GM19043 (cell line): ENCODE measurements at regions not wholly inside any gene's neighbourhood (a gene's known extent, or its start where the extent isn't known, plus 50 kb on each side); places are given as distances from the start of the nearest gene placed in this dataset.
"Not testable (repeated sequence)": the region's sequence is repeated elsewhere in the genome, so short reads cannot be mapped to it uniquely, and the experiment has no call there.

ENCODE experiments used
- ATAC-seq: cut with Tn5 transposase; IDR thresholded peaks from one replicate; pipeline ENCODE4 v1.9.1; 2021; ENCODE audit warnings: low read depth; ENCODE audit not compliant: unreplicated experiment

GRCh38 chr5:87665166-87665565 is 252.4 kb upstream of the CCNH start:
- ATAC-seq: no peak

DNA sequence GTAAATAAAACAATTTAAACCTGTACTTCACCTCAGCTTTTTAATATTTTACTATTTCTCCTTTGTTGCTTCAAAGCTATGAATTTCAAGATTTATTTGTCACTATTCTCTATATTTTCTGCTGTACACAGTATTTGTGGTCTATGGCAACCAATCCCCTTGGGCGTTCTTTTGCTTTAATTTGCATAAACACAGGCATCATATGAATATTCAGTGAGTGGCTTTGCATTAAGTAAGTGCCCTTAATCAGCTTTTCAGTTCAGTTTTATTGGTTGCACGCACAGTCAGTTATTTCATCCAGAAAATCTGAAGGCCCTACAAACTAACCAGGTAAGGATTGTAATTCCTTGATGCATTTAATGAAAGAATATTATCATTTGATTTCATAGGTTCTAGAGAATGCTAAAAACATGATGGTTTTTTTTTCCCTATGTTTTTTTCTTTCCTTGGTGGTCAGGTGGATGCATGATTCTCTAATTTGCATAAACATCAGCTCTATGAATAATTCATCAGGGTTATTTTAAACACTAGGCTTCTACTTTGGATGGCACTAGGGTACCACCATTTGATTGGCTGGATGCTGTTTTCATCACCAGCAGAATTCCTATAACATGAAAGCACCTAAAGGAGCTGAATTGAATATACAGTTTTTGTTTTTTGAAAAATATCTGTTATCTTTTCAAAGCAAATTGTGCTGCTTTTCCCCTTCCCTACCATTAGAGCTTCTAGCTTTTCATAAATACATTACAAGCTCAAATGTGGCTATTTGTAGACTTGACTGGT is 249.2 kb upstream of the CCNH start:
- no peak for ATAC-seq

DNA sequence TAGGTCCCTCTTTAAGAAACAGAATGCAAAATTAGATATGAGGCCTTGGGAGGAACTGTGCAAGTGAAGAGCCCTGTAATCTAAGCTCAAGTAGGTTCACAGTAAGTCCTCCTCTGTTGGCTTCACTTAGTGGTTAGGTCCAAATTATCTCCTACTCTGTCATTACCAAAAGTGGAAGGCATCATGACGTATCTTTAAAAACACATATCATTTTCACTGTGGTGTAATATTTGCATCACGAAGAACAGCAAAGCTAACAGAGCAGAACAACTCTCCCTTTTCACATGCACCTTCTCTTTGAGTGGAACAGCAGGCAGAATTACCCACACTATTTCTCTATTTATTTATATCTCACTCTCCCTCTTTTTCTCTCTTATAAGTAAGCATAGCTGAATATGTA is 240.5 kb upstream of the CCNH start:
- ATAC-seq: no peak

- ATAC-seq: no peak
These were observed 237.6 kb upstream of the CCNH start for GRCh38 chr5:87650284-87650683.

- ATAC-seq: no peak
These were observed 236.7 kb upstream of the CCNH start for GRCh38 chr5:87649455-87649854.

GRCh38 chr5:87645224-87645623 is 232.5 kb upstream of the CCNH start:
- ATAC-seq: no peak

DNA sequence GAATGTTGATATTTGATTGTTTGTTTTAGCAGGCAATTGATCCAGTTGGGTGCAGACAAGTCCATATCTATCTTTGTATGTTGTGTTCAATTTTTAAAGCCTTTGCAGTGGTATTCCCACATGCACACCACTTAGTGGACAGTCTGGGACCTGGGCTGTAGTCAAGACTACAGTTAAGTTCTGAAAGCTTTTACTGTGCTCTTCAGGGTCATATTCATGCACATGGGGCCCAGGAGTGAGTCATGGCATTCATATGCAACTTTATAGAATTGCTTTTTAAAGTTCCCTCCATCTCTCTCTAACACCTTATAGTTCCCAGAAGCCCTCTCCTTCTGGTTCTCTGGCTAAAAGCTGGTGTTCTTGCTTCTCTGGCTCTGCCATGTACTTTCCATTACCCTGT is 228.2 kb upstream of the CCNH start:
- no peak for ATAC-seq

- ATAC-seq: no peak
These were observed 214.6 kb upstream of the CCNH start for GRCh38 chr5:87627363-87627762.

GRCh38 chr5:87608385-87608784 is 195.7 kb upstream of the CCNH start:
- no peak for ATAC-seq

GRCh38 chr5:87605663-87606062 is 192.9 kb upstream of the CCNH start:
- ATAC-seq: no peak

DNA sequence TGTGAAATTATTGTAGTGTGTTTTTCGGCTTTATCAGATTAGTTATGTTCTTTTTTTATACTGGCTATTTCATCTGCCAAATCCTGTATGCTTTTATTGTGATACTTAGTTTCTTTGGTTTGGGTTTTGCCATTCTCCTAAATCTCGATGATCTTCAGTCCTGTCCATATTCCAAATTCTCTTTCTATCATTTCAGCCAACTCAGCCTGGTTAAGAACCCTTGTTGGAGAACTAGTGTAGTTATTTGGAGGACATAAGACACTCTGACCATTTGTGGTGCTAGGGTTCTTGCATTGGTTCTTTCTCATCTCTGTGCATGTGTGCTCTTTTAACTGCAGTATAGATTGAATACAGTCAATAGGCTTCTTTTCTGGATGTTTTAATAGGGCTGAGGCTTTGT is 187.0 kb upstream of the CCNH start:
- ATAC-seq: no peak

GRCh38 chr5:87598460-87598859 is 185.7 kb upstream of the CCNH start:
- ATAC-seq: no peak

- no peak for ATAC-seq
These were observed 181.8 kb upstream of the CCNH start for GRCh38 chr5:87594566-87594965.

DNA sequence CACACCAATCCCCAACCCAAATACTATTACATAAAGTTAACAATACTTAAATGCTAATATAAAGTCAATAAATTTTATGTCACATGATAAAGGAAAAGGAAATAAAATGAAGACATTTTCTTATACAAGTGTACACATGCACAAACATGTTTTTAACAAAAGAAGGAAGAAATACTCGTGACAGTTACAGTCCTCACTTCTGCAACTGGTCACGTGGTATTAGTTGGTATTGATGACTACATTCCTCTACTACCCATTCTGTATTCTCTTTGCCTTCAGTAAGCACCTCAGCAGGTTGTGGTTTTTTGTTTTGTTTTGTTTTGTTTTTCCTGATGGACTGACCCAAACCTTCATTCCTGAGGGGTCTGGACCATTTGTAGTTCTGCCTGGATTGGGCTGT is 176.9 kb upstream of the CCNH start:
- no peak for ATAC-seq

DNA sequence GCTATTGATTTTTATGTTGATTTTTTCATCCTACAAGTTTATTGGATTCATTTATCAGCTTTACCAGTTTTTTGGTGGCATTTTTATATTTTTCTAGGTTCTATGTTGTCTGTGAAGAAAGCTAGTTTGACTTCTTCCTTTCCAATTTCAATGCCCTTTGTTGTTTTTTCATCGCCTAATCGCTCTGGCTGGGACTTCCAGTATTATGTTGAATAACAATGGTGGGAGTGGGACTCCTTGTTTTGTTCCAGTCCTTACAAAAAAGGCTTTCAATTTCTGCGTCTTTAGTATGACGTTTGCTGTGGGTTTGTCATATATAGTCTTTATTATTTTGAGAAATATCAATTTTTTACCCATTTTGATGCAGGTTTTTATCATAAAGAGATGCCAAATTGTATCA is 175.6 kb upstream of the CCNH start:
- ATAC-seq: no peak

GRCh38 chr5:87583704-87584103 is 171.0 kb upstream of the CCNH start:
- ATAC-seq: not testable (repeated sequence)

DNA sequence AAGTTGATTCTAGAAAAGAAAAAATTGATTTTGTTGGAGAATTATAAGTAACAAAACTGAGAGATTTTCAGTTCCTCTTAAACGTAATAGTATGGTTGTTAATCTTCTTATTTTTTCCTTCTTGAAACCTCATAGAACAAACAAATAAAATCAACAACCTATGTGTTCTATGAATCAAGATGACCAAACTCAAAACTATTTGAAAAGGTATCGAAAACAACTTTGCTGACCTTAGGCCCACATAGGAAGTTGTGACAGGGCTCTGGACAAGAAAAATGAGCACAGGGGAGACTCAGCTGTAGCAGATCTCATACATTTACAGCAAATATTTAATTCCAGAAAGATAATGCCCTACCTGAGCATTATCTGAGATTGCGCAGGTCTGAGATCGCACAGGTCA is 169.4 kb upstream of the CCNH start:
- no peak for ATAC-seq

DNA sequence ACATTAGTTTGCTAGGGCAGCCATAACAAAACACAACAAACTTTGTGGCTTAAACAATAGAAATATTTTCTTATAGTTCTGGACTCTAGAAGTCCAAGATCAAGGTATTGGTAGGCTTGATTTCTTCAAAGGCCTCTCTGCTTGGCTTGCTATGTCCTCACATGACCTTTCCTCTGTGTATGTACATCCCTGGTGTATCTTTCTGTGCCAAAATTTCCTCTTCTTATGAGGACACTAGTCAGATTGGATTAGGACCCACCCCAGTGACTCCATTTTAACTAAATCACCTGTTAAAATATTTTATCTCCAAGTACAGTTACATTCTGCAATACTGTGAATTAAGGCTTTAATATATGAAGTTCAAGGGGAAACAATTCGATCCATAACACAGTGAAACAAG is 168.9 kb upstream of the CCNH start:
- no peak for ATAC-seq

DNA sequence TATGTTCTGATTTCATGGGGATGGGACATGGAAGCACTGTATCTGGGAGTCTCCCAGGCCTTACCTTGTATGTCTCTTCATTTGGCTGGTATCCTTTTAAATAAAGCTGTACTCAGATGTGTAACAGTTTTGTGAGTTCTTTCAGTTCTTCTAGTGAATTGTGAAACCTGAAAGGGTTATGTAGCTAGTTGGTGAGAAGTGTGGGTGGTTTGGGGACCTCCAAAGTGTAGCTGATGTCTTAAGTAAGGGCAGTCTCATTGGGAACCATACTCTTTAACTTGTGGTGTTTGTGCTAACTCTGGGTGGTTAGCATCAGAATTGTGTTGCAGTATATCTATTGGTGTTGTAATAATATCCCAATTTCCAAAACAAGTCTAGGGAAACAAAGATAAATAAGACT is 166.9 kb upstream of the CCNH start:
- ATAC-seq: no peak

DNA sequence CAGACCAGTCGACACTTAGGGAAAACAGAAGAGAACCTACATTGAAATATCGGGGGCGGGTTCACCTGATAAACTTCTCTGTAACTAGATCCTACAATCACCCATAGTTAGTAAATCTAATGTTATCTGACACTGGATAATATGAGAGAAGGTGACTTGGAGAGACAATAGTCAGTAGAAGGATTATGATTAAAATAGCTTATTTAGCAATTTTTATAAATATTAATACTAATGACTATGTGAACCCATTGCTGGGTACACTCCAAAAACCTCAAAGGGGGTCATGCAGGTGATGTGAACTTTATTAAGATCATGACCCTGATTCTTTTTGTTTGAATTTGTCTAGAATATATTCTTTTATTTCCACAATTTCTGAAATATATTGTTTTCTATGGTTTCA is 164.1 kb upstream of the CCNH start:
- no peak for ATAC-seq

- not testable (repeated sequence) for ATAC-seq
These were observed 163.6 kb upstream of the CCNH start for GRCh38 chr5:87576306-87576705.

DNA sequence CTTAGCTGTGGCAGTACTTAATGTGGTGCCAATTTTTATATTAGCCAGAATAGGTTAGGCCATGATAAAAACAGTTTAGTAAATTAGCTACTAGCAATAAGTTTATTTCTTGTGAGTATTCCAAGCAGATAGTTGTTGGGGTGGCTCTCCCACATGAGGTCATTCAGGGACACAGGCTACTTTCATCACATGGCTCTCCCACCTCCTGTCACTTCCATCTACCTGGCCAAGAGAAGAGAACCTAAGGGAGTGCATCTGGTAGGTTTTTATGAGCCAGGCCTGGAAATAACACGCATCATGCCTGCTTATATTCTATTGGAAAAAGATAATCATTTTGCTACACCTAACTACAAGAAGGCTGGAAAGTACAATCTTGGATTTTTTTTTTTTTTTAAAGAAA is 161.4 kb upstream of the CCNH start:
- no peak for ATAC-seq

GRCh38 chr5:87572611-87573010 is 159.9 kb upstream of the CCNH start:
- ATAC-seq: no peak
